Lower leg skin (tissue), 3 donors: ENCODE measurements at regions not wholly inside any gene's neighbourhood (a gene's known extent, or its start where the extent isn't known, plus 50 kb on each side); places are given as distances from the start of the nearest gene placed in this dataset.

ENCODE experiments used
- POLR2A ChIP-seq, 2 donors: fragments of 450-650 bp; IDR thresholded peaks; one replicate each; pipeline ENCODE4 v1.6.1; 2016 to 2017; ENCODE audit warnings: antibody characterized with exemption in 2 of 2, mild to moderate bottlenecking in 1 of 2, moderate library complexity in 1 of 2
- TF ChIP-seq, protein P1 (sequence below), 3 donors: fragments of 450-650 bp; IDR thresholded peaks; one replicate each; pipeline ENCODE4 v1.5.1; 2016; ENCODE audit warnings: antibody characterized with exemption in 3 of 3, mild to moderate bottlenecking in 3 of 3, moderate library complexity in 2 of 3

DNA sequence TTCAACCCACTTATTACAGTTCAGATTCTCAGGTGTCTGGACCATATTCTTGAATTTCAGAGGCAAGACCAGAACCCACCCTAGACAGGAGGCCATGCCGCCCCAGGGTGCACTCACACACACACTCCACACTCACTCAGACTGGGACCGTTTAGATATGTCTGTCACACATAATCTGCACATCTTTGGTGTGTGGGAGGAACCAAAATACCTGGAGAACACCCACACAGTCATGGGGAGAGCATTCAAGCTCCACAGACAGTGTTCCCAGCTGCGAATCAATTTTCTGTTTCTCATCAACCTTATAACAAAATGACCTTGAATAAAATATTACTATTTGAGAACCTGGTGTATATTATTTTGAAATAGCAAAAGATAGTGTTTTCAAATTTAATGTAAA lies 2353.0 kb downstream of the PCDH9 start:
- TF ChIP-seq, protein P1, sequence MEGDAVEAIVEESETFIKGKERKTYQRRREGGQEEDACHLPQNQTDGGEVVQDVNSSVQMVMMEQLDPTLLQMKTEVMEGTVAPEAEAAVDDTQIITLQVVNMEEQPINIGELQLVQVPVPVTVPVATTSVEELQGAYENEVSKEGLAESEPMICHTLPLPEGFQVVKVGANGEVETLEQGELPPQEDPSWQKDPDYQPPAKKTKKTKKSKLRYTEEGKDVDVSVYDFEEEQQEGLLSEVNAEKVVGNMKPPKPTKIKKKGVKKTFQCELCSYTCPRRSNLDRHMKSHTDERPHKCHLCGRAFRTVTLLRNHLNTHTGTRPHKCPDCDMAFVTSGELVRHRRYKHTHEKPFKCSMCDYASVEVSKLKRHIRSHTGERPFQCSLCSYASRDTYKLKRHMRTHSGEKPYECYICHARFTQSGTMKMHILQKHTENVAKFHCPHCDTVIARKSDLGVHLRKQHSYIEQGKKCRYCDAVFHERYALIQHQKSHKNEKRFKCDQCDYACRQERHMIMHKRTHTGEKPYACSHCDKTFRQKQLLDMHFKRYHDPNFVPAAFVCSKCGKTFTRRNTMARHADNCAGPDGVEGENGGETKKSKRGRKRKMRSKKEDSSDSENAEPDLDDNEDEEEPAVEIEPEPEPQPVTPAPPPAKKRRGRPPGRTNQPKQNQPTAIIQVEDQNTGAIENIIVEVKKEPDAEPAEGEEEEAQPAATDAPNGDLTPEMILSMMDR (IDR thresholded peaks at IDR 0.05): no peak
- no peak for TF ChIP-seq POLR2A (IDR thresholded peaks at IDR 0.05)
